ENCODE measurements at regions not wholly inside any gene's neighbourhood (a gene's known extent, or its start where the extent isn't known, plus 50 kb on each side); places are given as distances from the start of the nearest gene placed in this dataset.
"Not testable (repeated sequence)": the region's sequence is repeated elsewhere in the genome, so short reads cannot be mapped to it uniquely, and the experiment has no call there.

DNA sequence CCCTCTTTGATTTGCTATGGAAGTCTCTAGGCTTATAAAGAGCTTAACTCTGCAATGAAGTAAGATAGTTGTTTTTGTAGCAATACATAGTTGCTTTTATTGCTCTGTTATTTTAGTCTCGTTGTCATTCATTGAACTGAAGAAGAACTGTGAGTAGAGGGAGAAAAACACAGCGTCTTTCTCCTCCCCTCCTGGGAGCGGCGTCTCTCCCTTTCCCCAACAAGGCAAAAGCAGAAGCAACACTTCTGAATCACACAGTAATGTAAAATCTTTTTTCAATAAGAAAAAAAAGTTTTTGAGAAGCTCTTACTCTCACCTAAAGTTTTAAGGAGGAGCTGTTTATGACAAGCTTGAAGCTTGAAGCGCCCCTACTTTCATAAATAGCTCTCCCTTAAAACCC is 119.3 kb upstream of the SLC7A14 start:
- no peak for DNase-seq (ENCODE audit: low read depth)

DNA sequence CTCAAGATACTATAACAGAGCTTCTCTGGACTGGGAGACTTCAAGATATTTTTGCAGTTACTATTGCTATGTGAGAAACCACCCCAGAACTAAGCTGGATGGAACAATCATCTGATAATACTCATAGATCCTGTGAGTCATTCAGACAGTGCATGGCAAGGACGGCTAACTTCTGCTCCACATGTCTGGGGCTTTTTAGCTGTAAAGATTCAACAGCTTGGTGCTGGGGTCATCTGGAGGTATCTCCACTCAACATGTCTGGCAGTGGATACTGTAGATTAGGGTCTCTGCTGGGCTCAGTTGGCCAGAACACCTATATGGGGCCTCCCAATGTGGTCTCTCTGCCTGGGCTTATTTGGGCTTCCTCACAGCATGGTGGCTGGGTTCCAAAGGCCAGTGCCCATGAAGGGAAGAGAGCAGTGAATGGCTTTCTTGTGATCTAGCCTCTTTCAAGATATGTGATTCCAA is 117.3 kb upstream of the SLC7A14 start:
- no peak for DNase-seq (ENCODE audit: low read depth)

DNA sequence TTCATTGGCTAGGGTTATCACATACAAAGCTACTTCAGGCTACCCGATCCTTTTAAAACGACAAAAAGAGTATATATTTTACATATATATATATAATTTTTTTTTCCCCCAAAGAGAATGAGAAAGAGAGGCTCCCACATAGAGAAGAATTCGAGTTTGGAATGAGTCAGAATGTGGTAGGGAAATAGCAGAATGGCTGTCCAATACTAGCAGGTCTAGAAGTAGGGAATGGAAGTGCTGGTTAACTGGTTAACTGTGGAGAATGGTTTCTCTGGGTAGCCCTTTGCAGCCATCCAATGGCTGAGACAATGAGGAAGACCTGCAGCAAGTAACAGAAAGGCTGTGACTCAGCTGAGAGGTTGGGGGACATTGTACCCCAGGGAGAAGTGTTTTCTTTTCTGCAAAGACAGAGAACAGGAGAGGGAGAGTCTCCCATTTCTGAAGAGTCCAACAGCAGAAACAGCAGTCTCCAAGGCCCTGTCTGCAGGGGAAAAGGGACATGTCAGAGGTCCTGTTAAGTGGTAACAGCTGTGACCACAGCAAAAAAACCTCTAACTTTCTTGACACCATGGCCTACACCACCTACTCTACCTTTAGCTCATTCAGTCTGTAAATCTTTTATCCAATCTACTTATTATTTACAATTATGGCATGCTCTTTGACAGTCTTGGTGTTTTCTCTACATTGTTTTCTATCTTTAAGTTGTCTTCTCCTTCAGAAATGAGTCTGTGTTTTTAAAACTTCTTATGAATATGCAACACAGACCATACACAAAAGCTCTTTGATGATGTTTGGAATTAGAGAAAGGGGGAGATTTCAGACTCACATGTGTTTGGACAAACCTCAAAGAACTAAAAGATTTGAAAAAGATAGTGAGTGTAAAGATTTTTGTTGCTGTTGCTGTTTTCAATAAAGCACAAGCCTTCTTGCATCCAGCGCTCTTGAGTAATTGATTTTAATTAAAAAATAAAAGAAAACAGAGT is 116.1 kb upstream of the SLC7A14 start:
- no peak for DNase-seq (ENCODE audit: low read depth)

DNA sequence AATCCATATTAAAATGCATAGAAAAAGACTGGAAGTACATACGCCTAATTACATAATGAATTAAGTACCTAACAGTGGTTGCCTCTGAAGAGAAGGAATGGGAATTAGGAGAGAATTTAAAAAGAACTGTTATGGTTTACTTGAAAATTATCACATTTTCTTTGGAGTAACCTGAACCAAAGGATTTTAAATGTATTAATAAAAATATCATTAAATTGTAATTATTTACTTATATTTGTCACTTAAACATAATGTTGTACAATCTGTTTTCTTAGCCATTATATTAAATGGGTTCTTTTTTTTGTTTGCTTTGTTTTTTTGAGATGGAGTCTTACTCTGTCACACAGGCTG is 114.2 kb upstream of the SLC7A14 start:
- no peak for DNase-seq (ENCODE audit: low read depth)

DNA sequence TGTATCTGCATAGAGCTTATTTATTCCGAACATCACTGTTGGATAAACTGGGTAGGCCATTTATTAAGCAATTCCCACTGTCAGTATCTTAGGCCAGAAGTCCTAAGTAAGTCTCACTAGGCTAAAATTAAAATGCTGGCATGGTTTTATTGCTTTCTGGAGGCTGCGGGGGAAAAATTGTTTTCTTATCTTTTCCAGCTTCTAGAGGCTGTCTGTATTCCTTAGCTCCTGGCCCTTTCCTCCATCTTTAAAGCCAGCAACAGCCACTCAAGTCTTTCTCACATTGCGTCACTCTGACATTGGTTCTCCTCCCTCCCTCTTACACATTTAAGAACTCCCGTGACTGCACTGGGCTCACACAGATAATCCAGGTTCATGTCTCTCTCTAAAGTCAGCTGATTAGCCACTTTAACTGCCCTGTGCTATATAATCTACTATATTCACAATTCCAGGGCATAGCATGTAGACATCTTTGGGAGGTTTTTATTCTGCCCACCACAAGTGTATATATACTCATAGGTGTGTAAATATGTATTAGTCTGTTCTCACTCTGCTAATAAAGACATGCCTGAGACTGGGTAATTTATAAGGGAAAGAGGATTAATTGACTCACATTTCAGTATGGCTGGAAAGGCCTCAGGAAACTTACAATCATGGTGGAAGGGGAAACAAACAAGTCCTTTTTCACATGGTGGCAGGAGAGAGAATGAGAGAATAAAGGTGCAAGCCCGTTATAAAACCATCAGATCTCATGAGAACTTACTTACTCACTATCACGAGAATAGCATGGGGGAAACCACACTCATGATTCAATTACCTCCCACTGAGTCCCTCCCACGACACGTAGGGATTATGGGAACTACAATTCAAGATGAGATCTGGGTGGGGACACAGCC is 113.5 kb upstream of the SLC7A14 start:
- DNase-seq (ENCODE audit: low read depth), result no peak

DNA sequence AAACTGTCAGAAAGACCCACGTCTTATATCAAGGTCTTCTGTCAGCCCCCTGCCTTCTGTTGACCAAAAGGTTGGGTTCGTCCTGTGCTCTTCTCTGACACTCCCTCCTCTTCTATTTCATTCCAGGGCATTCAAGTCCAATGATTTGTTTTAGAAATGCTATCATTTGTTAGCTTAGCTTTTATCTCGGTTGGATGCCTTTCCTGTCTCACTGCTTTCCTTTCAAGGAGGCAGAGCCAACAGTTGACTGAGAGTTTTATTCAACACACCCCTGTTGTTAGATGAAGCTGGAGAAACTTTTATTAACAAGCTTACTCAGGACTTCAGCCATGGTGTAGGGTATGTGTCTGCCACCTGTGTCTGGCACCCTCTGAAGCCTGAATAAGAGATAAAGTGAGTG is 112.0 kb upstream of the SLC7A14 start:
- DNase-seq (ENCODE audit: low read depth), result no peak

DNA sequence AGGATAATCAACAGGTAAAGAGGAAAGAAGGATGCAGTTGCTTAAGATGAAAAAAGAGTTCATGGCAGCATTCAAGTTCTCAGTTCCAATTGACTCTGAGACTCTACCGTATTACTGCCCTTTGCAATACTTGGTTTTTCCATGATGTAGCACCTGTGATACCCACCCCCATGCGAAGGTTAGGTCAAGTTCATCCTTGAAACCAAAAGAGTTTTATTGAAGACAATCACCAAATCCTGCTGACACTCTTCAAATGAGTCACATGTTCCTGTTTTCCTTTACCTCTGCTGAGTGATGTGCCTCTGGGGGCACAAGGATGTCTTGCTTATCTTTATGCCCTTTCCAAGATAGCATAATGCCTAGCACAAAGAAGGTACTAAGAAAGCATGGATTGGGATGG is 111.3 kb upstream of the SLC7A14 start:
- DNase-seq (ENCODE audit: low read depth), result no peak

DNA sequence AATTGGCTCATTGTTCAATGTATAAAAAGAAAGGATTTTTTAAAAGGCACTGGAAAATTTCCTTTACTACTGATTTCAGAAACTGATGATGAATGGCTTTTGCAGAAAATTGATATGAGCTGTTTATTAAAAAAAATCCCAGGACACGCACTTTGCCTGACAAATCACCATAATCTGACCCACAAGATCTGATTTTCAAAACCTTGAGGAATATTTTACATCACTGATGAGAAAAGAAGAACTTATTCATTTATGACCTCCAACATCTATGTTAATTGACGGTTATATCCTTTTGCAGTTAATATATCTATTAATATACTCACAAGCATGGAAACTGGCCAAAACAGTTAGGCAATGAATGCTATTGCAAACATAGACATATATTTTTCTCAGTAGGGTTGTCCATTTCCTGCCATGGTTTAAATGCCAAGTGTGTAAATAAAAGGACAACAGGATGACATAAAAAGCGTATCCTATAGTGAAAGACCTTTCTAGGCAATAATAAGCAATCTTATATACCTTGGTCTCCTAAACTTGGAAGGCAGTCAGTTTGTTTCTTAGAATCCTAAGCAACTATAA is 109.7 kb upstream of the SLC7A14 start:
- DNase-seq (ENCODE audit: low read depth), result no peak

DNA sequence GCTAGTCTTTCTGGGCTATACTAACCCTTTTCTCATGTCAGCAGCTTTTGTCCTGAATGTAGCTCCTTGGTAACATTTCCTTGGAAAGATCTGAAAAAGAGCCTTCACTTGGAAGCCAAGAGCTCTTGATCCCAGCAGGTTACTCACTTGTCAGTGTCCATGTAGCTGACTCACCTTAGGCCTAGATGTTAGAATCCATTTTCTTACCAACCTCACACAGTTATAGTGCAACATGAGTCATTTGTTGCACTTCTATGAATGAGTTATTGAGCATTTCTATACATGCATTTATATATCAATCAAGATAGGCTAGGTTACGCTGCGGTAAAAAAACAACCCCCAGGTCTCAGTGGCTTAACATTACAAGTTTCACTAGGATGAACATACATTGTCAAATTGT is 106.8 kb upstream of the SLC7A14 start:
- no peak for DNase-seq (ENCODE audit: low read depth)

DNA sequence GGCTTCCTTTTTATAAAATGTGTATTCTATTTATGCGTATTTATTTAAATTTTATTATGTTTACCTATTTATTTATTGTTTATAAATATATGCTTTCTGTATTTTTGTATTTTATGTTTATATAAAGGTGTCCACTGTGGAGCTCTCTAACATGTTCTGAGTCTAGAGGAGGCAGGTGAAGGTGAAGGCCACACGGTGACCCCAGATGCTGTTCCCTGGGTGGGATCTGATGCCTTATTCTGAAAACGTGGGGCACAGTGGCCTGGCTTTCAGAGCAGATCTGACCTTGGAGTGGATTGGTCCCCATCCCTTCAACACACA is 104.7 kb upstream of the SLC7A14 start:
- no peak for DNase-seq (ENCODE audit: low read depth)

DNA sequence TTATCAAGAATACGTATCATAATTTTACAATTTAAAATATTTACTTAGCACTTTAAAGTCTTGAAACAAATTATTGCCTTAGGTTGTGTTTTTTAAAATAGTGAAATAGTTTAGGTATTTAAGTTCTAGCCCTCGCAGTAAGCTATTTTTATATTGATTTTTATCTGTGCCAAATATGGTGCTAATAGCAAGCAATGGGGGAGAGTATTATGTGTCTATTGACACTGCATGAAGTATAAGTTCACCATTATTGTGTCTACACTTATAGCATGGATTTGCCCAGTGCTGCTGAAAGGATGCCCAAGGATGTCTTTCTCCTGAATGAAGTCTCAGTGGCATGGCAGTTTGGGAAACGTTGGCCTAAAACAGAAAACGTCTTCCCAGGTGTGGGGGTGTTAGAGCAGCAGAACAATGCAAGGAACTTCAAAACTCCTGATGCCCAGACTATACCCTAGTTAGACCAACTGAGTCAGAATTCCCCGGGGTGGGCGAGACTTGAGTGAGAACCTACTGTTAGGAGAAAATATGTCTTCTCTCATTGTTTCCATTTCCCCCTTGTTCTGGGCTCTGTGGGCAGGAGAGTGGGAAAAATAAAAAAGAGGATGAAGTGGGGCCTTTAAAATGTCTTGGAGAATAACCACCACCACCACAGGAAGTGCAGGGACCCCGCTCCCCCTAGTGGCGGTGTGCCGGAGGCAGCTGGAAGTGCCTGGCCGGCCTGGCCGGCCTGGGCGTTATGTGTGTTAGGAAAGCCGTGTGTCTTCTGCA is 104.2 kb upstream of the SLC7A14 start:
- DNase-seq (ENCODE audit: low read depth), result no peak

DNA sequence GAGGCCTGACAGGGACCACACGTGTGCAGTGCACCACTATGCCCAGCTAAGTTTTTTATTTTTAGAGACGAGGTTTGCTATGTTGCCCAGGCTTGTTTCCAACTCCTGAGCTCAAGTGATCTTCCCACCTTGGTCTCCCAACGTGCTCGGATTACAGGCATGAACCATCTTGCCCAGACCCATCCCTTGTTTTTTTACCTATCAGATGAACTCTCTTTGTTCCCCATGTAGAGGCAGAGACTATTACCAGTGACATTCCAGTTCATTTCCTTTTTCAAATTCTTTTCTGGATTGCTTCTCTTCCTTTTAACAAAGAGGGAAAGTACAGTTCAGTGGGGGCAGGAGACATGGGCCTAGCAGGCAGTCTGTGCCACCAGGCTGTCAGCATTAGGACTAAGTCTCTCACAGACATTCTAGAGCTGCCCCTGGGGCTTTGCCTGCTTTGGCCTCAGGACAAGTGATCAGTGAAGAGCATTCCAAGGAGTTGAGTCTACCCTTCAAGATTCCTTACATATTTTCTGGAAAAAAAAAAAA is 103.5 kb upstream of the SLC7A14 start:
- peak; percentile 93 for DNase-seq (ENCODE audit: low read depth)

DNA sequence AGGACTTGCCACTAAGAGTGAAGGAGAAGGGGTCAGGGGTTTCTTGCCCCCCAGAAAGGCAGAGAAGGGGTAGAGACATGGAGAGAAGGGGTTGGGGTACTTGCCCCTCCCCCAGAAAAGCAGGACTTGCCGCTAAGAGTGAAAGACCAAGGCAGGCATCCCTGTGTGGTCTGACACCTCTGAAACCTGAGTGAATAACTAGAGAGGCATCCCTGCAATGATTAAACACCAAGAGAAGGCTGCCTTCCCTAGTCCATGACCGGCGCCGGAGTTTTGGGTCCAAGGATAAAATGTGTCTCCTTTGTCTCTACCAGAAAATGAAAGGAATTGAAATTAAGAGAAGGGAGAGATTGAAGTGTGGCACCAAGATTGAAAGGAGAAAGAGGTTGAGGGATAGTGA is 102.3 kb upstream of the SLC7A14 start:
- DNase-seq (ENCODE audit: low read depth), result not testable (repeated sequence)

DNA sequence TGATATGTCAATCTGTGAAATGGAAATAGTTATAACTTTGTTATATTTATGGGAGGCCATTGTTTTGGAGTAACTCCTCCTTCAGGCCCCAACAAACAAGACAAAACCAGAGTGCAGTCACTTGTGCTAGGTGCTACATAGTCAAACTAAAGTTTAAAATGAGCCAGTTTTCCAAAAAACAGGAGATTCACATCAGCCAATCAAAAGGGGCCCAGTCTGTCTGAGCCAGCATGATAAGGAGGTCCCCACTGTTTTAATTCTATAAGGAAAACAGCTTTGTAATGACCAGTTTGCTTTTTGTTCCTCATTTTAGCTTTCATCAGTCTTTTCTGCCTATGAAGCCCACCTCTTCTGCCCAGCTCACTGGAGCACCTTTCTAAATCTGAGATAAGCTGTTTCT is 94.7 kb upstream of the SLC7A14 start:
- DNase-seq (ENCODE audit: low read depth), result no peak

DNA sequence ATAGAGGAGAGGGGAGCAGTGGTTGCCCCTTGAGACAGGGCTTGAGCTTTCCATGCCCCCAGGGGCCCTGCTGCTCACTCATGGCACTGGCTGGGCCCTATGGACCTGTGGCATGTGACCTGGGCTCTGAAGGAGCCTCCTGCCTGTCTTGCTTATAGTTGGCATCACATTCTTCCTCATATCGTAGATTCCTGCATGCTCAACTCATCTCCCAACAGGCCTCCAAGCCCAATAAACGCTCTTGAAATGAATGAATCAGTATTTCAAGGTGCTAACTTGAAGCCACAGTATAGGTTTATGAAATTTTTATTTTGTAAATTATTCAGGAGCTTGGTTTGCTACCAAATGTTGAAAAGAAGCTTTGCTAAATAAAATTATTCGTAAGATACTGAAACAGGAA is 93.3 kb upstream of the SLC7A14 start:
- no peak for DNase-seq (ENCODE audit: low read depth)

DNA sequence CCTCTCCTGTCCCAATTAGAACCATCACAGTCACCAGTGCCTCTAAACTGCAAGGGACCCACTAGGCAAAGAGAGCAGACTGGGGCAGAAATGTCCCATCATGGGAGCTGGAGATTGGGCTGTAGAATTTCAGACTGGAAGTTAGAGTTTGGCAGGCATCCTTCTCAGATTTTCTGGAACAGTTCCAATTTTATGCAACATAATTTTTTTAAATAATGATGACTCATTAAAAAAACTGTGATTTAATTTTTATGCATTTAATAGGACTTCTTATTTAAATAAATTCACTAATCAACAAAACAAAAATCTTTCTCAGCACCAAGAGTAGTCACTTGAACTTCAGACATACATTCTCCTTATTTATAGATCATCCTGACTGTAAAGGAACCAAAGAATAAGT is 84.6 kb upstream of the SLC7A14 start:
- DNase-seq (ENCODE audit: low read depth), result no peak

DNA sequence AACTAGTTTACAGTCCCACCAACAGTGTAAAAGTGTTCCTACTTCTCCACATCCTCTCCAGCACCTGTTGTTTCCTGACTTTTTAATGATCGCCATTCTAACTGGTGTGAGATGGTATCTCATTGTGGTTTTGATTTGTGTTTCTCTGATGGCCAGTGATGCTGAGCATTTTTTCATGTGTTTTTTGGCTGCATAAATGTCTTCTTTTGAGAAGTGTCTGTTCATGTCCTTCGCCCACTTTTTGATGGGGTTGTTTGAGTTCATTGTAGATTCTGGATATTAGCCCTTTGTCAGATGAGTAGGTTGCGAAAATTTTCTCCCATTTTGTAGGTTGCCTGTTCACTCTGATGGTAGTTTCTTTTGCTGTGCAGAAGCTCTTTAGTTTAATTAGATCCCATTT is 77.1 kb upstream of the SLC7A14 start:
- not testable (repeated sequence) for DNase-seq (ENCODE audit: low read depth)

DNA sequence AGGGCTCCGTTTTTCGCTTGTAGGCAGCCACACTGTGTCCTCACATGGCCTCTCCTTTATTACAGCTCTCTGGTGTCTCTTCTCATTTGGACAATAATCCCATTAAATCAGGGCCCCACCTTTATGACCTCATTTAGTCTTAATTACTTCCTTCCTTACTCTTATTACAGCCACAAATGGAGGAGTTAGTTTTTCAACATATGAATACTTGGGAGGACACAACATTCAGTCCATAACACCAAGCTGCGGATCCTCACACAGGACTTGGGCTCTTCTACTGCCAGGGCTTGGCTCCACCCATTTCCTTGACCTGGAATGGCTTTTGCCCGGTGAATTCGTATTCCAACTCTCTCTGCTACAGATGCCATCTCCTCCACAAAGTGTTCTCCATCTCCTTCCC is 74.3 kb upstream of the SLC7A14 start:
- DNase-seq (ENCODE audit: low read depth), result no peak

DNA sequence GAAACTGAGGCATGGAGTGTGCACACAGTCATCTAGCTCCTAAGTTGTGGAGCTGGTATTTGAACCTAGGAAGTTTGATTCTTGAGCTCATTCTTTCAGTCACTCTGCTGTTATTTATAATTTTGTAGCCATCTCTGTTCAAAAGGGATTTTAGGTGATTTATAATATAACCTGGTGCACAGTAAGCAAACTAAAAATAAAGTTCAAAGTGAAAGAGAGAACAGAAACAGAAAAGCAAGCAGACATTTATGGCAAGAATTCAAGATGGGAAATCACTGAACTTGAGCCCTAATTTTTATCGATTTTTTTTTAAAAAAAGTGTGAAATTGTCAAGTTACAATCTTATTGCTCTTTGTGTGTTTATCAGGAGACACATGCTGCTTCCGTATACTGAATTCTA is 71.4 kb upstream of the SLC7A14 start:
- DNase-seq (ENCODE audit: low read depth), result no peak

DNA sequence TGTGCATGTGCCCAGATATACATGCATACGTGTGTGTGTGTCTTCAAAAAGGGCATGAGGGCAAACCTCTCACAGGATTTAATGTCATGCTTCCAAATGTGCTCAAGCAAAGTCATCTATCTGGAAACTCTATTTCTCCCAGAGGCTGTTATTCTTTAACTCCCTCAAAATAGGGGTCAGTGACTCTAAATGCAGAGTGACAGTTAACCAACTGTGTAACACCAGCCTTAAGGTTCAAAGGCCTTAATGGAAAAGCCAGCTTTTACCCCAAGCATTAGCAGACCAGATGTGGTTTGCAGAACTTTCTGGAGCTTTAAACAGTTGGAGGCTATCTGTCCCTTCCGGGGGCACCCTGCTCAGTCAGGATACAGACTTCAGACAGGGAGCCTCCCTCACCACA is 70.4 kb upstream of the SLC7A14 start:
- no peak for DNase-seq (ENCODE audit: low read depth)

DNA sequence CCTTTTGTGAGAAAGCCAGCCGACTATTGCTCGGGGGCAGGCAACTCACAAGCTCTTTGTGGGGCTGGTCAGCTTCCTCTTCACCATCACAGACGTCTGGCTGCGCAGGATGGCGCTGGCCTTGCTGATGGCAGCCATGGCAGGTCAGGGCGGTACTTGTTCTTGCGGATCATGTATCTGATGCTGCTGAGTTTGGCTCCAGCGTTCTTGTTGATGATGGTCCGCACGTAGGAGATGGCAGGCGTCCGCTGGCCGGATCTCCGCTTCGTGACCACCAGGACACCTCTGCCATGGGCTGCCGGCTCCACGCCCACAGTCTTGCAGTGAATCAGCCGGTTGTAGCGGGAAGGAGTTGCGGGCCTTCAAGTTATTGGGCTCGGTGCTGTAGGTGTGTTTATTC is 67.9 kb upstream of the SLC7A14 start:
- no peak for DNase-seq (ENCODE audit: low read depth)
